ENCODE measurements at regions not wholly inside any gene's neighbourhood (a gene's known extent, or its start where the extent isn't known, plus 50 kb on each side); places are given as distances from the start of the nearest gene placed in this dataset.
"Not testable (repeated sequence)": the region's sequence is repeated elsewhere in the genome, so short reads cannot be mapped to it uniquely, and the experiment has no call there.

DNA sequence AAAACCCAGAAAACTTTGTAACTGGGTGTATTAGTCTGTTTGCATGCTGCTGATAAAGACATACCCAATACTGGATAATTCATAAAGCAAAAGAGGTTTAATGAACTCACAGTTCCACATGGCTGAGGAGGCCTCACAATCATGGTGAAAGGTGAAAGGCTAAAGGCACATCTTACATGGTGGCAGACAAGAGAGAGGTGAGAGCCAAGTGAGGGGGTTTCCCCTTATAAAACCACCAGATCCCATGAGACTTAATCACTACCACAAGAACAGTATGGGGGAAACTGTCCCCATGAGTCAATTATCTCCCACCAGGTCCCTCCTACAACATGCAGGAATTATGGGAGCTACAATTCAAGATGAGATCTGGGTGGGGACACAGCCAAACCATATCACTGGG, 68.9 kb upstream of the TNKS2 start:
- TF ChIP-seq, protein P1, sequence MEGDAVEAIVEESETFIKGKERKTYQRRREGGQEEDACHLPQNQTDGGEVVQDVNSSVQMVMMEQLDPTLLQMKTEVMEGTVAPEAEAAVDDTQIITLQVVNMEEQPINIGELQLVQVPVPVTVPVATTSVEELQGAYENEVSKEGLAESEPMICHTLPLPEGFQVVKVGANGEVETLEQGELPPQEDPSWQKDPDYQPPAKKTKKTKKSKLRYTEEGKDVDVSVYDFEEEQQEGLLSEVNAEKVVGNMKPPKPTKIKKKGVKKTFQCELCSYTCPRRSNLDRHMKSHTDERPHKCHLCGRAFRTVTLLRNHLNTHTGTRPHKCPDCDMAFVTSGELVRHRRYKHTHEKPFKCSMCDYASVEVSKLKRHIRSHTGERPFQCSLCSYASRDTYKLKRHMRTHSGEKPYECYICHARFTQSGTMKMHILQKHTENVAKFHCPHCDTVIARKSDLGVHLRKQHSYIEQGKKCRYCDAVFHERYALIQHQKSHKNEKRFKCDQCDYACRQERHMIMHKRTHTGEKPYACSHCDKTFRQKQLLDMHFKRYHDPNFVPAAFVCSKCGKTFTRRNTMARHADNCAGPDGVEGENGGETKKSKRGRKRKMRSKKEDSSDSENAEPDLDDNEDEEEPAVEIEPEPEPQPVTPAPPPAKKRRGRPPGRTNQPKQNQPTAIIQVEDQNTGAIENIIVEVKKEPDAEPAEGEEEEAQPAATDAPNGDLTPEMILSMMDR (IDR thresholded peaks at IDR 0.05), result not testable (repeated sequence)
- TF ChIP-seq POLR2A, POLR2AphosphoS5, EP300 (IDR thresholded peaks at IDR 0.05): not testable (repeated sequence)
